IPS DF 6.9 (cell line): ENCODE measurements at regions not wholly inside any gene's neighbourhood (a gene's known extent, or its start where the extent isn't known, plus 50 kb on each side); places are given as distances from the start of the nearest gene placed in this dataset.

Experiments
- DNase-seq: peaks from one replicate; pipeline ENCODE4 v3.0.0-alpha.2; 2013; ENCODE audit warnings: low read depth, low spot score
- H3K27ac ChIP-seq: one replicate; pipeline ENCODE4 v1.5.1; 2013; ENCODE audit warnings: low read length, control low read depth
- H3K27me3 ChIP-seq: 2 replicates; pipeline ENCODE4 v1.6.1; 2013; ENCODE audit warnings: mild to moderate bottlenecking, low read length; ENCODE audit not compliant: control insufficient read depth, insufficient read depth
- H3K36me3 ChIP-seq: 2 replicates; pipeline ENCODE4 v1.6.1; 2013; ENCODE audit warnings: low read length; ENCODE audit not compliant: control insufficient read depth, insufficient read depth
- H3K4me1 ChIP-seq: 2 replicates; pipeline ENCODE4 v1.6.1; 2013; ENCODE audit warnings: low read length; ENCODE audit not compliant: control insufficient read depth, insufficient read depth
- H3K4me3 ChIP-seq: 2 replicates; pipeline ENCODE4 v1.5.1; 2013; ENCODE audit warnings: mild to moderate bottlenecking, low read length
- H3K9me3 ChIP-seq: 2 replicates; pipeline ENCODE4 v1.6.1; 2013; ENCODE audit warnings: low read length, inconsistent platforms; ENCODE audit not compliant: control insufficient read depth, insufficient read depth
- whole genome bisulfite sequencing: extraction: QIAGEN DNeasy Blood & Tissue Kit; methylation state at CpG from one replicate; pipeline ENCODE4 v1.1.7; 2013; ENCODE audit warnings: mixed read lengths, missing lambda C conversion rate; ENCODE audit not compliant: insufficient read length, insufficient coverage; 5-methylcytosine and 5-hydroxymethylcytosine counted together

GRCh38 chr4:163895378-163896005, 401.0 kb downstream of the TMA16 start:
- H3K27ac ChIP-seq = no peak overlapping the region
- H3K36me3 ChIP-seq = no peaks in the 10 kb centered on the region
- no peak for DNase-seq
- WGBS = no CpG with 5 or more reads among the region's 3 CpGs
- no peak overlapping the region for H3K4me3 ChIP-seq
- peaks cover 2% of the 10 kb centered on the region; the same call in 1 of the 2 replicates for H3K4me1 ChIP-seq
- no peaks in the 10 kb centered on the region for H3K27me3 ChIP-seq
- H3K9me3 ChIP-seq = no peaks in the 10 kb centered on the region

- Histone ChIP-seq H3K9me3 (no peaks in the 10 kb centered on the region), H3K4me1 (peaks cover 2% of the 10 kb centered on the region; the same call in 1 of the 2 replicates), H3K36me3 (no peaks in the 10 kb centered on the region), H3K4me3 (no peak overlapping the region), H3K27me3 (no peaks in the 10 kb centered on the region), H3K27ac (no peak overlapping the region)
- no CpG with 5 or more reads among the region's 1 CpG for whole genome bisulfite sequencing
- no peak for DNase-seq
Observed at GRCh38 chr4:163901319-163901718, 406.8 kb downstream of the TMA16 start.

- Histone ChIP-seq H3K4me3 (no peak overlapping the region), H3K36me3 (no peaks in the 10 kb centered on the region), H3K27me3 (no peaks in the 10 kb centered on the region), H3K27ac (no peak overlapping the region), H3K4me1 (peaks cover 2% of the 10 kb centered on the region; the same call in 1 of the 2 replicates), H3K9me3 (no peaks in the 10 kb centered on the region)
- no peak for DNase-seq
- WGBS = no CpG with 5 or more reads among the region's 2 CpGs
Observed at GRCh38 chr4:163902417-163902816, 407.9 kb downstream of the TMA16 start.

GRCh38 chr4:163911891-163912290, 417.4 kb downstream of the TMA16 start:
- no peaks in the 10 kb centered on the region for H3K4me1 ChIP-seq

GRCh38 chr4:163913571-163913970, 419.1 kb downstream of the TMA16 start:
- Histone ChIP-seq H3K4me3 (no peak overlapping the region), H3K36me3 (no peaks in the 10 kb centered on the region), H3K9me3 (no peaks in the 10 kb centered on the region), H3K27ac (no peak overlapping the region), H3K27me3 (no peaks in the 10 kb centered on the region), H3K4me1 (no peaks in the 10 kb centered on the region)
- DNase-seq = no peak
- no CpG with 5 or more reads among the region's 4 CpGs for WGBS

More at GRCh38 chr4:163911891-163912290, 417.4 kb downstream of the TMA16 start:
- Histone ChIP-seq H3K4me3 (no peak overlapping the region), H3K27me3 (no peaks in the 10 kb centered on the region), H3K9me3 (no peaks in the 10 kb centered on the region), H3K36me3 (no peaks in the 10 kb centered on the region), H3K27ac (no peak overlapping the region)
- WGBS = no CpG with 5 or more reads among the region's 5 CpGs
- DNase-seq = no peak

- Histone ChIP-seq H3K27me3 (no peaks in the 10 kb centered on the region), H3K4me3 (no peak overlapping the region), H3K27ac (no peak overlapping the region), H3K36me3 (no peaks in the 10 kb centered on the region), H3K9me3 (no peaks in the 10 kb centered on the region), H3K4me1 (no peaks in the 10 kb centered on the region)
- DNase-seq = no peak
- no CpG with 5 or more reads among the region's 3 CpGs for WGBS
Observed at GRCh38 chr4:163915896-163916295, 421.4 kb downstream of the TMA16 start.

GRCh38 chr4:163920426-163920825, 425.9 kb downstream of the TMA16 start:
- Histone ChIP-seq H3K4me3 (no peak overlapping the region), H3K36me3 (no peaks in the 10 kb centered on the region), H3K9me3 (no peaks in the 10 kb centered on the region), H3K4me1 (no peaks in the 10 kb centered on the region), H3K27me3 (no peaks in the 10 kb centered on the region), H3K27ac (no peak overlapping the region)
- DNase-seq = no peak
- no CpG with 5 or more reads among the region's 2 CpGs for WGBS

GRCh38 chr4:163922302-163922701, 427.8 kb downstream of the TMA16 start:
- no peak for DNase-seq

GRCh38 chr4:163923092-163923491, 428.6 kb downstream of the TMA16 start:
- no peaks in the 10 kb centered on the region for H3K4me1 ChIP-seq
- H3K27ac ChIP-seq = no peak overlapping the region
- H3K9me3 ChIP-seq = no peaks in the 10 kb centered on the region
- no peaks in the 10 kb centered on the region for H3K36me3 ChIP-seq
- no peaks in the 10 kb centered on the region for H3K27me3 ChIP-seq
- DNase-seq = no peak
- no CpG with 5 or more reads among the region's 2 CpGs for WGBS
- no peak overlapping the region for H3K4me3 ChIP-seq

More at GRCh38 chr4:163922302-163922701, 427.8 kb downstream of the TMA16 start:
- no CpG with 5 or more reads among the region's 2 CpGs for WGBS
- Histone ChIP-seq H3K27ac (no peak overlapping the region), H3K4me3 (no peak overlapping the region), H3K4me1 (no peaks in the 10 kb centered on the region), H3K27me3 (no peaks in the 10 kb centered on the region), H3K36me3 (no peaks in the 10 kb centered on the region), H3K9me3 (no peaks in the 10 kb centered on the region)

GRCh38 chr4:163930086-163930485, 435.6 kb downstream of the TMA16 start:
- Histone ChIP-seq H3K4me1 (no peaks in the 10 kb centered on the region), H3K27ac (no peak overlapping the region), H3K9me3 (no peaks in the 10 kb centered on the region), H3K27me3 (no peaks in the 10 kb centered on the region), H3K4me3 (no peak overlapping the region), H3K36me3 (no peaks in the 10 kb centered on the region)
- no peak for DNase-seq

- H3K36me3 ChIP-seq = no peaks in the 10 kb centered on the region
- WGBS = no CpG with 5 or more reads among the region's 7 CpGs
- H3K4me1 ChIP-seq = no peaks in the 10 kb centered on the region
- no peak overlapping the region for H3K27ac ChIP-seq
- H3K27me3 ChIP-seq = no peaks in the 10 kb centered on the region
- no peaks in the 10 kb centered on the region for H3K9me3 ChIP-seq
- H3K4me3 ChIP-seq = no peak overlapping the region
- DNase-seq = no peak
Observed at GRCh38 chr4:163932504-163932903, 438.0 kb downstream of the TMA16 start.
